HG03439 (cell line): ENCODE measurements at regions not wholly inside any gene's neighbourhood (a gene's known extent, or its start where the extent isn't known, plus 50 kb on each side); places are given as distances from the start of the nearest gene placed in this dataset.

ENCODE experiments used
- ATAC-seq: cut with Tn5 transposase; IDR thresholded peaks from one replicate; pipeline ENCODE4 v1.9.1; 2021; ENCODE audit warnings: mild to moderate bottlenecking, moderate library complexity; ENCODE audit not compliant: unreplicated experiment

DNA sequence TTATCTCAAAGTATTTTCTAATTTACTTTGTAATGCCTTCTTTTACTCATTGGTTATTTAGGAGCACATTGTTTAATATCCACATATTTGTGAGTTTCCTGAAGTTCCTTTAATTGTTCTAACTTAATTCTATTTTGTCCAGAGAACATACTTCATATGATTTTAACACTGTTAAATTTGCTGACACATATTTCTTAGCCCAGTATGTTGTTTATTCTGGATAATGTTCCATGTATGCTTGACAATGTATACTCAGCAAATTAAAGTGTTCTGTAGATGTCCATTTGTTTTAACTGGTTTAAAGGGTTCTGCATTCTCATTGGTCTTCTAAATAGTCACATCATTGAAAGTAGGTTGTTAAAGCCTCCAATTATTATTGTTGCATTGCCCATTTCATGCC, 643.7 kb upstream of the NR5A2 start:
- no peak for ATAC-seq

DNA sequence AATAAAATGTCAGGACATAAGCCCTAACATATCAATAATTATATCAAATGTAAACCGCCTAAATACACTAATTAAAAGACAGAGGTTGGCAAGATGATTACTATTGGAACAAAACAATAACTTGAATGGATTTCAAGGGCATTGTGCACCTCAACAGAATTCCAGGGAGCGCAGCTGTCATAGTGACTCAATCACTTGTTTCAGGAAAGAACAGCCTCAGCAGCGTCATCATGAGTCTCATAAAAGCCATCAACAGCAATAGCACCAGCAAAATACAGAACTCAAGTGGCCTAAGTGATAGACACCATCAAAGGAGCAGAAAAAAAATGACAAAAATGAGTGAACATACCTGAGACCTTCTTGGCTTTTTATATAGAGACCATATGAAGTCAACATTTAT, 632.7 kb upstream of the NR5A2 start:
- ATAC-seq, result no peak

DNA sequence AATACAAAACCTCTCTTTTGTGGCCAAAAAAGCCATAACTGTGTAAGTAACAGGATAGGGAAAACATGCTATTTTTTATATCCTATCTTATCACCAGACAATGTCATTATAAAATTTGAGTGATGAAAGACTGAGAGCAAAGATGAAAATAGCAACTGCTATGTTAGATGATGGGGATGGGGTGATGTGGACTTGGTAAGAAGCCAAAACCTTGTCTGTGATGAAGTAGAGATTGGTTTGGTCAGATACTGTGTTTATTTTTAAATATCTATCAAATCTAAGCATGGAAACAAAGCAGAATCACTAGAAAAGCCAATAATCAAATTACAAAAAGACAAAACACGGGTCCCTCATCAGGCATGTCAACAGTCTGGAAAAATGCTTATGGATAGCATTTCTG, 631.1 kb upstream of the NR5A2 start:
- ATAC-seq, result no peak

DNA sequence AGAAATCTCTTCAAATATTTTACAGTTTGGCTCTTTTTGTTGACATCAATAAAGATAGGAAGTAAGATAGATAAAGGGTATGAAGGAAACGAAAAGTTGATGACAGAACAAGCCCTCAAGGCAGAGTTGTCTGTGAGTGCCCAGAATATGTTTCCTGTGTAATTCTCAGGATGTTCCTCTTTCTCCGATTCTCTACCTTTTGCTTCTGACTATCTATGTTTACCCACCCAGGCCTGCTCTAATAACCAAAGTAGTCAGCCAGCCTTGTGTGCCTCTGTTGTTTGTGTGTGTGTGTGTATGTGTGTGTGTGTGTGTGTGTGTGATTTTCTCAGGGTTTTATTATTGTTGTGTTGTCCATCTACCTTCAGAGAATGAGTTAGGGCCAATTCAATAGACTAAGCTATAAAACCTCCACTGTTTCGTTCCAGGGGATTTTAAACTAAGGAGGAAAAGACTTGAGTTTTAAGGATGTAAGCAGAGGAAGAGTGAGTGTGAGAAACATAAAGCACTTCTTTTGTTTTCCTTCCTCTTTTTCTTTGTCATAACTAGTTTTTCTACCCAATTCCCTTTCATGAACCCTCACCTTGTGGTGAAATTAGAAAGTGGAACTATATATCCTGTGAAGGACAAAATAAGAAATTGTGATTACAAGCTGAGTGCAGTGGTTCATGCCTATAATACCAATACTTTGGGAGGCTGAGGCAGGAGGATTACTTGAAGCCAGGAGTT, 627.4 kb upstream of the NR5A2 start:
- no peak for ATAC-seq

DNA sequence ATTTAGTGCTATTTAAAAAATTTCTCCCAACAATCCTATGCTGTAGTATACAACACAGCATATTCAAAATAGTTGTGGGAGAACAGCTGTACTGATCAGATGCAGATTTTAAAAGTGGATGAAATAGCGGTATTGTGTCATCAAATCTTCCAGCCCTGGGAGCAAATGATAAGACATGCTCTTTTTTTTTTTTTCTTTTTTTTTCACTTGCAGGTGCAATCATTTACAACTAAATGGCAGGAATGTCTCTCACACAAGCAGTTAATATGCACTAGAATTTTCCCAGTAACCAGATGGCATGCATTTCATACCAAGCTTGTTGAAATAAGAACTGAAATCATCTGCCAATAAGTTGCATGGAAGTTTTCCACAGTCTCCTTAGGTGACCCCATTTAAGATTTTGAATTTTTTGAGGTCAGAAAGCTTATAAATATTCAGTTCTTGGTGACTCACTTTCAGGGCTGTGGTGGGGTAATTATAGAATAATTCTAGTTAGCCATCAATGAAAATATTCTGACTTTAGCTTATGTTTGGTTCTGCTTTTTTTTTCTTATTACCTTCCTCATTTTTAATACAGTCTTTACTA, 623.9 kb upstream of the NR5A2 start:
- ATAC-seq, result no peak

DNA sequence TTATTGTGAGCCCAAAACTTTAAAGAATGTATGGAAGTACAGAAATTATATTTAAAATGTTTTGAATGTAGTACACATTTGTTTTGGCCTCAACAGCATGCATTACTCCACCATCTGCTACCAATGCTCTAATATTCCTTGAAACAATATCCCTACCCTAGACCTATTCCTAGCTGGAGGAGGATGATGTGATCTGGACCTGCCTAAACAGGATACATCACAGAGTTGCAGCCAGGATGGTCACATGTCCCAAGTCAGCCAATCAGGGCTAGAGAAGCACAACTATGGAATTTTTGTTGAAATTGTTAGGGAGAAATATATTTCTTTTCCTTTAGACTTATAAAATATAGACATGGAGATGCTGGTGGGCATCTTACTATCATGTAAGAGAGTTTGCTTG, 623.3 kb upstream of the NR5A2 start:
- no peak for ATAC-seq

DNA sequence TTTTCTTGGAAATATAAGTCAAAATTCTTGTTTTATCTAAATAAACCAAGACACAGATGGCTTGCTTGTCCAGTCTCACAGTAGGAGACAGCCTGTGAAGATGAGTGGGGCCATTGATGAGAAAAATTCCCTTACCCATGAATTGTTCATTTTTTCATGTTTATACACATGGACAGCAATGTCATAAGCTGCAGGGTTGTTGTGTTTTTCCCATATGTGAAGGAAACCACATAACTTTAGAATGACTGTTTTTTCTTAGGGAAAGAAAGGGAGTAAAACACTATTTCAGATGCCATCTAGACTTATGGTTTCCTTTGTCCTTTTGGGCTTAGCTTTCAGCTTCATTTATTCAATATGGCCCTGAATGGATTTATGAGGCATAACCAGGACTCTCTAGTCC, 622.5 kb upstream of the NR5A2 start:
- ATAC-seq, result no peak

DNA sequence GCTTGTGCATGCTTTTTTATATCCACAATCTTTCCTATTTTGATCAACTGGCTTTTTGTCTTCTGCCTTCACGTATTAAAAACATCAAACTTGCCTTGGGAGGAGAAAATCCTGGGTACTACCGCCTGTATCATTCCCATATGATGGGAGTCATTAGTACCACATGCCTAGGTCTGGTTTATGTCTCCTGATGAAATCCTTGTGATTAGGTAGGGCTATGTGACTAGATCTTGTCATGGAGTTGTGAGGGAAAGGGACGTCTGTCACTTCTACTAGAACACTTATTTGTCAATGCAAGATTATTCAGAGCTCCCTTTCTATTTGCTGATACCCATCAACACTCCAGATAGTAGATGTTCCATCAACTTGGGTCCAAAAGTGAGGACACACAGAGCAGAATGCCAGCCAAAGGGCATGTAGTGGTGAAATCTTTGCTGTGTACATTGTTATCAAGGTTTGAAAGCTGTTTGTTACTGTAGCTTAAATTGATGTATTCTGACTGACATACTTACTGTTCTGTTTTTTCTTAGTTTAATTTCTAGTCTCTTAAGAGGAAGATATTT, 621.8 kb upstream of the NR5A2 start:
- ATAC-seq, result no peak

DNA sequence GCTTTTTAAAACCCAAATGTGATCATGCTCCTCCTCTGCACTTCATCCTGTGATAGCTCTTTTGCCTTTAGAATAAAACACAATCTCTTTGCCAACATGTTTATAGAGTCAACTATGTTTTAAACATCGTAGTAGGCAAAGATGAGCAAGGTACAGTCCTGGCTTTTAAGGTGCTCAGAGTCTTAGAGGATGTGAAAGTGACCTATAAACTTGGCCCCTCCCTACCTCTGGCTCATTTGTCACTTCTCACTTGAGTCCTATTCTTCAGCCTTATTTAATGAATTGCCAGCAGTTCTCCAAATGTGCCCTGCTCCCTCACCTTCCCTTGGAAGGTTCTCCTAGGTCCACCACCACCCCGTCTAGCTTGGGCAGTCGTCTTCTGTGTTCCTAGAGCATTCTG, 617.0 kb upstream of the NR5A2 start:
- no peak for ATAC-seq

DNA sequence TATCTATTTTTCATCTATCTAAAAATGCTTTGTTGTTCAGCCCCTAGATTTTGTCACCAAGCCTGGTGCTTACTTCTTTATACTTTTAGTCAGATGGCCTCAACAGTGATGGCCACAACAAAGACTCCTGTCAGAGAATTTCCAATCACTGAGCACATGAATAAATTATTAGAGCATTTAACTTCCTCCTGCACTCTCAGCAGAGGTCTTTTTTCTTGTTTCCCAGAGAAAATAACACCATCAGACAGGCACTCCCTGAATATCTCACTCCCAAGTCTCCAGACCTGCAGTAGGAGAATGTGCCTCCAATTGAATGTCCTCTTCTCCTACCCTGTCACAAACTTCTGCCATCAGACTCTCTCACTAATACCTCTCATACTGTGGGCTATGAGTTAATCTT, 616.0 kb upstream of the NR5A2 start:
- ATAC-seq, result no peak

DNA sequence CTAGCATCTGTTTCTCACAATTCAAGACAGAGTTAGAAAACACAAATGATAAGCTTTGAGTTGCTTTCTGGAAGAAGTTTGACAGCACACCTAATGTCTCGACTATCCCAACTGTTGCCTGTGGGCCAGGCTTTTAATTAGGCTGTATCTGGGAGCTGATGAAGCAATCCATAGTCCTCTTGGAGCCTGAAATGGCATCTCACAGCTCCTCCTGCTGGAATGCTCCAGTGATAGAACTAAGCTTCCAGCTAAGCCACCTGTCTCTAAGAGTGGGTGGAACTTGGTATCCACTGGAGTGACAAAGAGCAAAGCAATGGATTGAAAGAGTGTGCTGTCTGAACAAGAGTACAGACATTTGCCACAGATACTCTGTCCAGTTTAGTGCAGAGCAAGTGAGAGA, 605.3 kb upstream of the NR5A2 start:
- ATAC-seq, result no peak

DNA sequence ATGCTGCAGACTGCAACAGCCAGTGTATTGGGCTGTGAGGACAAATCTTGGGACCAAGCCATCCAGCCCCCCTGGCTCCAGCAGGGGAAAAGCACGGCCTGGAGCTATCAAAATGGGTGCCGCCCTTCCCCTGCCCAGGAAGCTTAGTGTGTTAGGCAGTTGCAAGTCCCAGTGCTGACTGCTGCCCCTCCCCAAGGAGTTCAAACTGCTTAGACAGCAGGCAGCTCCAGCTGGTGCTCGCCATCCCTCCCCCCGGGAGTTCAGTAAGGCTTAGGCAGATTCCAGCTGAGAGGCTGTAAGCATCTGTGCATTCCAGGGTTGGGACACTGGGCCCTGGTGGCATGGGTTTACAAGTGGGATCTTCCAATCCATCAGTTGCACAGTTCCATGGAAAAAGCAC, 579.6 kb upstream of the NR5A2 start:
- ATAC-seq, result no peak

DNA sequence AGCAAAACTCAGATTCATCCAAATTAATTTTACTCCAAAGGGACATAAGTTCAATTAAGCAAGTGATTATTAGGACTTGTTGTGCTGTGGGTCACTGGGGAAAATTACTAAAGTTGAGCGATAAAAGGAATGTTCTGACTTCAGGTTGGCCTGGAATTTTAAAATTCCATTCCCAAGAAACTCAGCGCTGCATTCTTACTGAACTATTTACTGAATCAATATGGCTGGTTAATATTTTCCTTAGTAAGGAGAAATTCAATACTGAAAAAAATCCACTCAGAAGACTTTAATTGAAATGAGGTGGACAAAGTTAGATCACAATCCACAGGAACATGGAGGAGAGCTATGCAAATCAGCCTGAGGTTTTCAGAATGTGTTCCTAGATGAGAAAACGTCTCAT, 578.9 kb upstream of the NR5A2 start:
- ATAC-seq, result no peak

DNA sequence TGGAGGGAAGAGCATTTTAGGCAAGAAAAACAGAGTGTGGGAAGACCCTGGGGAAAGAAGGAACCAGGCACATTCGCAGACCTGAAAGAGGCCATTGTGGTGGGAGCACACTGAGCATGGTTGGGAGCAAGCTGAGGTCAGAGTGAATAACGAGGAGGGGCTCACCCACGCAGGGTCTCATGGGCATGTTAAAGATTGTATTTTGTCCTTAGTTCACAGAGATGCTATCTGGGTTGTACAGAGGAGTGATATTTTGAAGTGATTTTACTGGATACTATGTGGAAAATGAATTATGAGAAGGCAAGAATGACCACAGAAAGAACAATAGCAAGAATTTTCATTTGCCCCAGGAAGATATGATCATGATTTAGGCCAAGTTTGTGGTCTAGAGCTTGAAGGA, 578.3 kb upstream of the NR5A2 start:
- no peak for ATAC-seq

DNA sequence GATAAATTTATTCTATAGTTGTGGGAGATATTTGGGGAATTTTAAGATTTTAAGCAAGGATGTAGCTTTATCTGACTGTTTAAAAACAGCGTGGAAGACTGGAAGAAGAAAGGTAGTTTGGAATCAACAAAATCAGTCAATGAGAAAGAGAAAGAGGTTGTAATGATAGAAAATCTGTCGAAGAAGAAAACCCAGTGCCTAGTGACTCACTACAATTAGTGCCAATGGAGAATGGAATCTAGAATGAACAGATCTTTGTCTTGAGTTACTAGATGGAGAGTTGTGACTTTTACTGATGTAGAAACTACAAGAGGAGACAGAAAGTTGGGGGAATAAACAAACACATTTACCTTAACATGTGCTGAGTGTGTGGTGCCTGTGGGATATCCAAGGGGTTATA, 577.8 kb upstream of the NR5A2 start:
- ATAC-seq, result no peak

DNA sequence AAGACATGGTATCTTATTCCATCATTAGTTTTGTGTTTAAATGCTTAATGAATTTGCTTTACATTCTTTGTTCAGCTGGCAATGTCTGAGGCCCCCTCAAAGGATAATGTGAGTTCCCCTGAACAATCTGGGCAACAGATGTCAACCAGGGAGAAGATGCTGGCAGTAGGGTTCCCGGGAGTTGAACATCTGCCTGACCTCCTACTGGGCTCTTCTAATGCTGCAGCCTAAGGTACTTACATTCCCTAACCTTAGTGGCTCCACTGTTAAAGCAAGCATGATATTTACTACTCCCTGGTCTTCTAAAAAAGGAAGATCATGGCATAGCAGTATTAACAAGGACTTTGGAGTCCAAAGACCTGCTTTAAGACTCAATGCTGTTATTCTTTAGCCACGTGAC, 574.9 kb upstream of the NR5A2 start:
- no peak for ATAC-seq

DNA sequence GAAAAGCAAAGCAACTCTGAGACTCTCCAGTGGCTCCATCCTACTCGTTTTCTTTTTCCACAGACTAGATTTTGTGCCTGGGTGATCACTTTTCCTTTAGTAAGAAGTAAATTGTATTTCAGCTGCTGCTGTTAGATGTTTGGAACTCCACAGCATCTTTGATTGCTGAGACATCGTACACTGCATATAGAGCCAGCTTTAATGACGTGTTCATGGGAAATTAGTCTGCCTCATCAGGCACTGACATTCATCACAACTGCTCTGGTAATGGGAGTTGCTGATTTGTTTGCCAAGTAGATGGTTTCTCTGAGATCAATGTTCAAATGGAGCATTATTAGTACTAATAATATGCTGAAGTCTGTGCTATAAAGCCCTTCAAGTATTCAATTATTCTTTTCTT, 573.8 kb upstream of the NR5A2 start:
- no peak for ATAC-seq

DNA sequence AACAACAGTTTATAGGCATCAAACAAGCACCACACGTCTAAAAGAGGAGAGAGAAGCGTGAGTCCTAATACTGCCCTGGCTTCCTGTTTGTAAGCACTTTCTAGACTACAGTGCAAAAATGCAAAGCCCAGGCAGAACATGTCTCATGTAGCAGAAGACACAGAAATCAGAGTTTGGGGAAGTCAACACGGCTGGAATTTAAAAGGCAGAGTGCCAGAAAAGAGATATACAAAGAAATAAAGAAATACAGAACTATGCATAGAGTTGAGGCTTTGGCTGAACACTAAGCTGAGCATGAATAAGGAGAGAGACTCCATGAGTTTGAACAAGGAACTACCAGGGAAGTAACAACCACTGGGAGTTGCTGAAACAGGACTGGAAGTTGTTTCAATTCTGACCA, 566.6 kb upstream of the NR5A2 start:
- ATAC-seq, result no peak

DNA sequence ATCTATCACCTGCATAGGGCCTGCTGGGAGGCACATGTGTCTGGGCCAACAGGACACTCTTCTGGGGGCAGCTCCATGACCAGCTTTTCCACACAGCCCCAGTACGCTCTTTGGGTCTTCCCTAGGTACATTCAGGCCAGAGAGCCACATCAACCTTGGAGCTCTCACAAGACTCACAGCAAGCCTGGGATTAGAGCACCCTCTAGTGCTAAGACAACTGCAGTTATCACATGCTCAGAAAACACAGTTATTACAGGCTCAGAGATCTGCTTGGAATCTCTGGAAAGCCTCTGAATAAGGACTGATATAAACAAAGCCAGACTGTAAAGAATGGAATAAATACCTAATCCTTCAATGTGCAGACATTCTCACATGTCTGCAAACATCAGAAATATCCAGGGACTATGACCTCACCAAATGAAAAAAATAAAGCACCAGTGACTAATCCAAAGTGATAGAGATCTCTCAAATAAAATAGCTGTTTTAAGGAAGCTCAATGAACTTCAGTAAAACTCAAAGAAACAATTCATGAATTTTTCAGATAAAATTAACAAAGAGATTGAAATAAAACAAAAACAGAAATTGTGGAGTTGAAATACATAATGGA, 563.9 kb upstream of the NR5A2 start:
- peak; percentile 58 for ATAC-seq

DNA sequence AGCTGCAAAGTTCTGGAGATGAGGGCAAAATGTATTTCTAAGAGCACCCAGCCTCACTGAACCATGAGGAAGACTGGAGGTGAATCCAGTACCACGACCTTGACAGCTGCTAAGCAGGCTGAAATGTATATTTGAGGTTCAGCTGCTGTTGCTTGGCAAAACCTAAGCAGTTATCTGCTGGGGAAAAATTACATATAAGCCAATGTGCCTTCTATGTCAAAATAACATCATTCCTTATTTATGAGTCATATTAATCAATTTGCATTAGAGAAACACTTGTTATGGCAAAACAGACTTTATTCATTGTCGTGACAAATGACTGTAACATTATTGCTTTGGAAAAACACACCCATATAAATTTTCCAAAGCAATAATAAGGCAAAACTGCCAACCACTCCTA, 560.5 kb upstream of the NR5A2 start:
- ATAC-seq, result no peak

DNA sequence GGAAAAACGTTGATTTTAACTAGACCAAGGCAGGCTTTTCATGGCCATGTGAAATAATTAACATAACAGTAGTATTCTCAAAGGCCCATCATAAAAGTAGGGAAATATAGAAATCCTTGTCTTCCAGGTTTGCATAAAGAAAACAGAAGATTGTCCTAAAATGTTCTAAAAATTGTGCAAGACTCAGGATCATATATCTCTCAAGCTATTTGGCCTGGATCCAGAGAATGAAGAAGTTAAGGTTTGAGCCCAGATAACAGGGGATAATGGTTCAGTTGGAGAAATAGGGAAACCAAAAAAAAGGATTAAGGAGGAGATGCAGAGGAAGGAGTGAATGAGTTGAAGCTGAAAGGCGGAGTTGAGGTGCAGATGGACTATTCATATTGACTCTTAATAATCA, 555.5 kb upstream of the NR5A2 start:
- no peak for ATAC-seq

DNA sequence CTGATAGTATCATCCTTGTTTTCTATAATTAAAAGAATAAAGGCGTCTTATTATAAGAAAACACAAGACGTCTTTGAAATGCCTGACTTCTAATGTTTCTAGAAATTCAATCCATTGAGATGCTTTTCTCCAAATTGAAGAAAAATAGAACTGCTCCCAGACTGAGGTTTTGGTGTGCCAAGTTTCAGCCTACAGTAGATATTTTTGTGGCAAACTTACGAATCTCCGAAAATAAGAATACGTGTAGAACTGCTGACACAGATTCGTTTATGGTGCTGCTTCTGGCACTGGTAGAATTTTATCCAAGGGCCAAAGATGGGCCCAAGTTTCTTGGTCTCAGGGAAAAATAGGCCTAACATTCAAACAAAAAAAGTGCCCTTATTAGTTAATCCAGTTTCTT, 554.5 kb upstream of the NR5A2 start:
- ATAC-seq, result no peak
